Right renal pelvis (tissue), 4 donors: ENCODE measurements at regions not wholly inside any gene's neighbourhood (a gene's known extent, or its start where the extent isn't known, plus 50 kb on each side); places are given as distances from the start of the nearest gene placed in this dataset.
"Not testable (repeated sequence)": the region's sequence is repeated elsewhere in the genome, so short reads cannot be mapped to it uniquely, and the experiment has no call there.

Source experiments
- DNase-seq, 4 donors: peaks; one replicate each; pipeline ENCODE4 v3.0.0-alpha.2; 2013; ENCODE audit warnings: low read depth in 4 of 4, low spot score in 3 of 4, missing footprints in 1 of 4

DNA sequence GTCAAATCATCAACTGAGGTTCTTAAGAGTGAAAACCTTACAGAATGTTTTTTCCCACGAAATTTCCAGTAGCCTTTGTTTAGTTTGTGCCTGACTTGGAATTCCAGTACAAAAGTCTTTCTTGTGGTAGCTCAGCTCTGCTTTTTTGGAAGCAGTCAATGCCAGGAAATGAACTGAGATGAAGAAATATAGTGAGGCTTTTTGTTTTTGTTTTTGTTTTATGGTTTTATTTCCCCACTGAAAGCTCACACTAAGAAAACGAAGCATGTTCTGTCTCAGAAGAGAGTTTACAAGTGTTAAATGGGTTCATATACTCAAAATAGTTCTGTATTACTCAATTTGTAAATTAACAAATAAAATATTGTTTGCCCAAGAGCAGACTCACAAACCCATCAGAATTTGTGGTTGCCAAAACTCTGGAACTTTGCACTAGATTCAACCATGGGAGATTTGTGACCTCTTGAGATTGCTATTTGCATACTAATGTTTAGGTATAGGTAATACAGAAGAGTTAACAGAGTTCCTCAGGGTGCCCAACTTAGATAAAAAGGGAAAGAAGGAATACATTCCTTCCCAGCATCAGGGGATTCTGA is 1060.8 kb downstream of the FAT4 start:
- no peak for DNase-seq

DNA sequence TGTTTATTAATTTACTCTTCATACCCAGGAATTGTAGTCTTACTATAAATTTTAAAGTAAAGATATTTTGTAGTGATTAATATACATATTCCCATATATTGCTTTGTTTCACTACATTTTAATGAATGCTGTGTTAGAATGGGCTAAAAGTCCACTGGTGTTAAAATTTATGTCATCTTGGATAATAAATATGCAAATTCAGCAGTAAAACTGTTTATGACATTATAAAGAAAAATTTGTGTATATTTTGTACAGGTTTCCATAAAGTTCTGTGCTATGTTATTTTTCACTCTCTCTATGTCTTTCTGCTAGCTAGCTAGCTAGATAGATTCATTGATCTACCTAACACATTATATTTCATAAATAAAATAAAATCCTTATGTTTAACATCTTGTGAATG is 1071.2 kb downstream of the FAT4 start:
- no peak for DNase-seq

DNA sequence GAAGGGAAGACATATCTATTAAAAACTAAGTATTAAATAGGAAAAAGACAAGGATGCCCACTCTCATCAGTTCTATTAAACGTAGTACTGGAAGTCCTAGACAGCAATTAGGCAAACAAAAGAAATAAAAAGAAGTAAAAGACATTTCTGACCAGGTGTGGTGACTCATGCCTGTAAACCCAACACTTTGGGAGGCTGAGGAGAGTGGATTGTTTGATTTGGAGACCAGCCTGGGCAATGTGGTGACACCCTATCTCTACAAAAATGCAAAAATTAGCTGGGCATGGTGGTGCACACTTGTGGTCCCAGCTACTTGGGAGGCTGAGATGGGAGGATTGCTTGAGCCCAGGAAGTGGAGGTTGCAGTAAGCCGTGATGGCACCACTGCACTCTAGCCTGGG is 1071.8 kb downstream of the FAT4 start:
- no peak for DNase-seq

GRCh38 chr4:126395664-126396063 is 1080.9 kb downstream of the FAT4 start:
- DNase-seq, result no peak

DNA sequence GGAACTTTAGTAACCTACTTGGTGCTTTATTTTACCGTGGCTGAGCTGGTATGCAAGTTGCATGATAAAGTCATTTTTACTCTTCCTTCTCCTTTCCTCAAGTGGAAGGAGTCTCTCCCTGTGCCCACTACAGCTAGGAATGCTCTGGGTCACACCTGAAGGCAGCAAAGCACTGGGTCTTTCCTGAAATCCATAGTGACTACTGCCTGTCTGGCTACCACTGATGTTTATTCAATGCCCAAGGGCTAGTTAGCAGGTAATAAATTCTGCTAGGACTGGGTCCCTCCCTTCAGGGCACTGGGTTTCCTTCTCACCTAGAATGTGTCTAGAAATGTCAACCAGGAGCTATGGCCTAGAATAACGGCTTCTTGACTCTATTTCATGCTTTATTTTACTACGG is 1081.4 kb downstream of the FAT4 start:
- no peak for DNase-seq

- DNase-seq, result no peak
Measured at GRCh38 chr4:126396703-126397102, 1081.9 kb downstream of the FAT4 start.

- no peak for DNase-seq
Measured at GRCh38 chr4:126404549-126404948, 1089.8 kb downstream of the FAT4 start.

DNA sequence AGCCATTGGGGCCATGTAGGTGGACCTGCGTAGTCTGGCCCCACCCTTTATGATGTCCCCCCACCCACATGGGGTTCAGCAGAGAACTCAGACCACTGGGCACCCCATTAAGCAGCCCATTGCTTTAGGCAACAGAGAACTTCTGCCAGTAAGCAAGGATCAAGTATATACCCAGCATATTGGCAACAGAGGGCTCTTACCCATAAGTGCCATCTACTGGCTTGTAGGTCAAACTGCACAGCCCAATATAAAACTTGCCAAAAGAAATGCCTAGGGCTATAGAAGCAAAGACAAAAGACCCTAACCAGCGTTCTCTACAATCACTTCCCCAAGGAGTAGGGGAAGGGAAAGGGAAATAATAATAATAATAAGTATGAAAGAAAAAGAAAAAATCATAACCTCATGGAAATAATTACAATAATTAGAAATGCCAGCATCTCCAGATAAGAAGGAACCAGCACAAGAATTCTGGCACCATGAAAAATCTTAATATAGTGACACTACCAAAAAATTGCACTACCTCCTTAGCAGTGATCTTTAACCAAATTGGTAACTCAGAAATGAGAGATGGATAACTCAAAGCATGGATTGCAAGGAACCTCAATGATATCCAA is 1090.7 kb downstream of the FAT4 start:
- no peak for DNase-seq

GRCh38 chr4:126409746-126410145 is 1095.0 kb downstream of the FAT4 start:
- DNase-seq, result no peak

GRCh38 chr4:126411047-126411446 is 1096.3 kb downstream of the FAT4 start:
- no peak for DNase-seq

DNA sequence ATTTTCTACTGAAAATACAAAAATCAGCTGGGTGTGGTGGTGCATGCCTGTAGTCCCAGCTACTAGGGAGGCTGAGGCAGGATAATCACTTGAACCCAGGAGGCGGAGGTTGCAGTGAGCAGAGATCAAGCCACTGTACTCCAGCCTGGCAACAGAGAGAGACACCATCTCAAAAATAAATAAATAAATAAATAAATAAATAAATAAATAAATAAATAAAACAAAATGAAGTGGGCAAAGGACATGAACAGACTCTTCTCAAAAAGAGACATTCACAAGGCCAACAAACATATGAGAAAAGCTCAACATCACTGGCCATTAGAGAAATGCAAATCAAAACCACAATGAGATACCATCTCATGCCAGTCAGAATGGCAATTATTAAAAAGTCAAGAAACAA is 1097.6 kb downstream of the FAT4 start:
- not testable (repeated sequence) for DNase-seq

DNA sequence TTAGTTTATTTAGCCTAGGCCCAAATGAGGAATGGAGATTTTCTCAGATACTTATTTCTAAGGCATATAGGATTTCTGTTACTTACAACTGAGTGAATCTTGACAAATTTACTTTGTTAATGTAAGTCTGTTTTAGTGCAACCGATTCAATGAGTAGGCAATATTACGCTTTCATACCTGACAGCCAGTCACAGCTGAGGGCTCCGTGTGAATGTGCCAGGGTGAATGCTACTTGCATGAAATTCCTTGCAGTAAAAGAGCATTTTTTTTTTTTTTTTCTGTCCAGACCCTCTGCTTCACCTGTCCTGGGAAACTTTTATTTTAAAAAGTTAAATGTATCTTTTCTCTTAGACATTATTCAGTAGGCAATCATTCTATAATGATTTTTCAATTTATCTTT is 1100.0 kb downstream of the FAT4 start:
- no peak for DNase-seq

DNA sequence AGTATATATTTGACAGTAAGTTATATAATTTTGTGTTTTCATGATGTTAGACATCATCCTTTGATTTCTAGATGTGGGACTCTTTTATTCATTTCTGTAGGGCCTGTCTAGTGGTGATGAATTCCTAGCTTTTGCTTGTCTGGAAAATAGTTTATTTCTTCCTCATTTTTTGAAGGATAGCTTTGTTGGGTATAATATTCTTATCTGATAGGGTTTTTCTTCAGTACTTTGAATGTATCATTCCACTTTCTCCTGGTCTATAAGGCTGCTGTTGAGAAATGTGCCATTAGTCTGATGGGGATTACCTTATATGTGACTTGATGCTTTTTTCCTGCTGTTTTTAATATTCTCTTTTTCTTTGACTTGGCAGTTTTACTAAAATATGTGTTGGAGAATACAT is 1104.5 kb downstream of the FAT4 start:
- no peak for DNase-seq

GRCh38 chr4:126427853-126428252 is 1113.1 kb downstream of the FAT4 start:
- no peak for DNase-seq

DNA sequence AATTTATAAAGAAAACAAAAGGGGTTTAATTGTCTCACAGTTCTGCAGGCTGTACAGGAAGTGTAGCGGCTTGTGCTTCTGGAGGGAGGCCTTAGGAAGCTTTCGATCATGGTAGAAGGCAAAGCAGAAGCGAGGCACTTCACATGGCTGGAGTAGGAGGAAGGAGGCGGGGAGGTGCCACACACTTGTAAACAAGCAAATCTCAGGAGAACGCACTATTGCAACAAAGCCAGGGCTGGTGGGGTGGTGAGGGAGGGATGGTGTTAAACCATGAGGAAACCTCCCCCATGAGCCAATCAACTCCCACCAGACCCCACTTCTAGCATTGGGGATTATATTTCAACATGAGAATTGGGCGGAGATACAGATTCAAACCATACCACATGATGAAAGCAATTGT is 1116.3 kb downstream of the FAT4 start:
- DNase-seq, result no peak

- no peak for DNase-seq
Measured at GRCh38 chr4:126435491-126435890, 1120.7 kb downstream of the FAT4 start.

- DNase-seq, result no peak
Measured at GRCh38 chr4:126440297-126440696, 1125.5 kb downstream of the FAT4 start.

DNA sequence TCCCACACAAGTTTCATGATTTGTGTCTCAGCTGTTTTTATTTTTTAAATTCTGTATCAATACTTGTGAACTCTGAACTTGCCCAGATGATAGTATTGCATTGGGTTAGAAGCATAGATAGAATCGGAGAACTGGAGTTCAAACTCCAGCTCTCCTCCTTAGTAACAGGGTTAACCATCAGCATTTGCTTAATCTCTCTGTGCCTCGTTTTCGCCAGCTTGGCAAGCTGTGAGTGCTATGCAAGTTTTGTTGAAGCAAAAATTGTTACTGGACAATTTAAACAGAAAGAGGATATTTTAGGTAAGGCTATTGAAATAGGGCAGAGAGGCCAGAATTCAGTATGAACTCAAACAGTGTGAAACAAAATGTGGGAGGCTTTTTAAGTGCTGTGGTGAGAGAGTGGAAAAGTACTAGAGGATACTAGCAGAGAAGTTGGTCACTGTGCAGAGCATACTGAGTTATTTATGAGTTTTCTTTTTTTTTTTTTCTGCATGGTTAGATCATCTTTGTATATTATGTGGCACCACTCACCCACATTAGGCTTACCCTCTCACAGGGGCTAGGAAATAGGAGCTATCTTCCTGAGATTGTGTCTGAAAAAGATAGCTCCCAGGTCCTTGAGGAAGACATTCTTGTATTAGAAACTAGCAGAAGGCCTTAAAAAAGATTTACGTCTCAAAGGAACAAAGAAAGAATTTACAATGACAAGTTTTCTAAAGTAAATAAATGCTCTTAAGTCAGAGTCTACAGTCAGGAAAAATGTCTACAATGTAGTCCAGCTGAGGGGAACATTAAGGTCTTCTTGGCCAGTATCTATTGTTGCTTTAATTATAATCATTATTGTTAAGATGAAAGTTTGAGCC is 1126.6 kb downstream of the FAT4 start:
- DNase-seq, result peak; percentile 11 to 34 (median 17)

DNA sequence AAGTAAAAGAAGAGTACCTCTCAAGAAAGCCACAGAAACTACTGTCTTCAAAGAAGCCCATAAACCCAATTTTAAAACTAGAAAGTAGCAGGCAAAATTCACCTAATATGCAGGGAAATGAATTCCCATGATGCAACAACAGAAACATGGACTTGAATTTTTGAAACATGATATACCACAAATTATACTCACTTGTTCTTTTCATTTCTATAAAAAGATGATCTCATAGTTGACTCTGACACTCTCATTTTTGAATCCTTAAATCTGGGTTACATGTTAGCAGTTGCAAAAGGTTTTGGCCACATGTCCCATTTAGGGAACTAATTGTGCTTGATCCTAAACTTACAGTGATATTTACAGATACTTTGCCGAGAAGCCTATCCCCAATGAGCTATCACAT is 1130.8 kb downstream of the FAT4 start:
- DNase-seq, result no peak

DNA sequence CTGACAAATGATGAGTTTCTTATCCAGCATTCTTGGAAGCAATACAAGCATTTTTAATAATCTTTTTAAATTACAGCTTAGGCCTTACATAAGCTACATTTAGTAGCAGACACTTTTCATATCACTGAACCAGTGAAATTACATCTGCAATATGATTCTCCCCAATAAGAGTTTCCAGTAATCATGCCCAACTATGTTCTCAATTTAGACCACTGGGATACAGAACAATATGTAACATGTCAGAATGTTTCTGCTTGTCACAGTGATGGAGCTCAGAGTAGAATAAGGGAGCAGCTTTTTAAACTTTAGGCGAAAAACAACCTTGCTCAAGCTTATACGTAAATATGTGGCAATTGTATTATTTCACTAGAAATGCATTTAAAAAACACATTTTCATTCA is 1132.2 kb downstream of the FAT4 start:
- no peak for DNase-seq

DNA sequence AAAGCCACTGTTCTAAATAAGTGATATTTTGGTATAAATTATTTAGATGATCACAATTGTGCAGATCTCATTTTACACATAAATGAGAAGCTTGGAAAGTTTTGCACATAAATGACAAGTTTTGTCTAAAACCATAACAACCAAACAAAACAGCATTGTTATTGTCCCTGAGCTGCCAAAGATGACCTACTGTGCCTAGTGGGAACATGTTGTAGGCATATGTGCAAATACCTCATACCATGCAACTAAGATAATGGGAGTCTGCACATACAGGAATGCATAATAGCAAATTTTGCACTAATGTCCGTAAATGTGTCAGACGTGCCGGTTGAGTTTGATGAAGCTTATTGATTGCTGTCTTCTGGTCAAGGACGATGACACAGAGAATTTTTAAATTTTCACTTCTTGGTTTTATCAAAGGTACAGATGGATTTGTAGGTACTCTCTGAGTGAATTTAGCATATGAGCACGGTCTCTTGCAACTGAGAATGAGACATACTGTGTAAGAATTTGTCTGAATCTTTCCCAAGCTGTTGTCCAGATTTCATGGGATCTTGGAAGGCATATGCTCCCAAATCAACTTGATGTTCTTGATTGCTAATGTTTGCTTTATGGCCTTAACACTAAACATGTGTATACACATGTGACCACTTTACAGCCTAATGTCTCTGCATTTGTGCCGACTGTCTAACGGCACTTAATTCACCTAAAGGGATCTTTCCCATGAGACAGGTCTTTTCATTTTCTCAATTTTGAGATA is 1133.5 kb downstream of the FAT4 start:
- no peak for DNase-seq
